HG03045 (cell line): ENCODE measurements at regions not wholly inside any gene's neighbourhood (a gene's known extent, or its start where the extent isn't known, plus 50 kb on each side); places are given as distances from the start of the nearest gene placed in this dataset.
A peak's percentile ranks its signal among the peaks of the same experiment; 100 is the strongest.

Experiments used
- ATAC-seq: cut with Tn5 transposase; IDR thresholded peaks from one replicate; pipeline ENCODE4 v1.9.1; 2021; ENCODE audit warnings: mild to moderate bottlenecking, moderate library complexity; ENCODE audit not compliant: unreplicated experiment

GRCh38 chr2:147657086-147658000 is 187.5 kb upstream of the ACVR2A start:
- ATAC-seq: no peak

GRCh38 chr2:147649998-147650397 is 194.8 kb upstream of the ACVR2A start:
- ATAC-seq: no peak

GRCh38 chr2:147649286-147649685 is 195.5 kb upstream of the ACVR2A start:
- ATAC-seq: no peak

GRCh38 chr2:147648471-147648870 is 196.4 kb upstream of the ACVR2A start:
- no peak for ATAC-seq

GRCh38 chr2:147647816-147648215 is 197.0 kb upstream of the ACVR2A start:
- ATAC-seq: no peak

- no peak for ATAC-seq
These were observed 197.9 kb upstream of the ACVR2A start for GRCh38 chr2:147646818-147647468.

- ATAC-seq: no peak
These were observed 200.3 kb upstream of the ACVR2A start for GRCh38 chr2:147644491-147644890.

- no peak for ATAC-seq
These were observed 202.1 kb upstream of the ACVR2A start for GRCh38 chr2:147642765-147643164.

GRCh38 chr2:147641651-147642050 is 203.2 kb upstream of the ACVR2A start:
- ATAC-seq: no peak

- ATAC-seq: peak; percentile 76
These were observed 204.9 kb upstream of the ACVR2A start for GRCh38 chr2:147639891-147640290.

GRCh38 chr2:147639386-147639785 is 205.4 kb upstream of the ACVR2A start:
- ATAC-seq: no peak

GRCh38 chr2:147636886-147637285 is 207.9 kb upstream of the ACVR2A start:
- no peak for ATAC-seq

GRCh38 chr2:147636238-147636882 is 208.5 kb upstream of the ACVR2A start:
- no peak for ATAC-seq

- ATAC-seq: no peak
These were observed 210.0 kb upstream of the ACVR2A start for GRCh38 chr2:147634826-147635225.

GRCh38 chr2:147632198-147632597 is 212.6 kb upstream of the ACVR2A start:
- ATAC-seq: no peak

- no peak for ATAC-seq
These were observed 213.5 kb upstream of the ACVR2A start for GRCh38 chr2:147631294-147631693.

- ATAC-seq: no peak
These were observed 214.2 kb upstream of the ACVR2A start for GRCh38 chr2:147630585-147630984.

GRCh38 chr2:147628971-147629421 is 215.8 kb upstream of the ACVR2A start:
- no peak for ATAC-seq

GRCh38 chr2:147623328-147623727 is 221.5 kb upstream of the ACVR2A start:
- peak; percentile 61 for ATAC-seq

- ATAC-seq: no peak
These were observed 223.1 kb upstream of the ACVR2A start for GRCh38 chr2:147621656-147622197.

GRCh38 chr2:147619808-147620207 is 225.0 kb upstream of the ACVR2A start:
- no peak for ATAC-seq
